Activated CD8-positive, alpha-beta T cell treated with anti-CD3 and anti-CD28 coated beads for 36 hours (primary cell): ENCODE measurements at regions not wholly inside any gene's neighbourhood (a gene's known extent, or its start where the extent isn't known, plus 50 kb on each side); places are given as distances from the start of the nearest gene placed in this dataset.
A peak's percentile ranks its signal among the peaks of the same experiment; 100 is the strongest.

Experiments
- ATAC-seq: fragments of 200-7000 bp; cut with Tn5 transposase; one replicate; pipeline ENCODE4 v1.10.0; 2021; ENCODE audit warnings: mild to moderate bottlenecking, moderate library complexity
- CTCF ChIA-PET: fragments of 350-600 bp; sonication (Branson Sonifier 250); formaldehyde crosslinking; loops from one replicate; lab custom pipeline; 2021; ENCODE audit warnings: antibody characterized with exemption; lab: Charles Lee
- POLR2A ChIA-PET: fragments of 350-600 bp; sonication (Branson Sonifier 250); formaldehyde crosslinking; loops from one replicate; lab custom pipeline; 2021; ENCODE audit warnings: antibody characterized with exemption; lab: Charles Lee
- DNase-seq: peaks from one replicate; pipeline ENCODE4 v3.0.0-alpha.2; 2020
- H3K27ac Mint-ChIP-seq: one replicate; pipeline ENCODE4 v1.8.0; 2021; ENCODE audit warnings: mild to moderate bottlenecking, mixed read lengths
- H3K27me3 Mint-ChIP-seq: one replicate; pipeline ENCODE4 v1.8.0; 2021; ENCODE audit warnings: mixed read lengths
- H3K36me3 Mint-ChIP-seq: one replicate; pipeline ENCODE4 v1.8.0; 2021; ENCODE audit warnings: low read depth, mixed read lengths
- H3K4me1 Mint-ChIP-seq: one replicate; pipeline ENCODE4 v1.8.0; 2021; ENCODE audit warnings: low read depth, mixed read lengths
- H3K4me3 Mint-ChIP-seq: one replicate; pipeline ENCODE4 v1.8.0; 2021; ENCODE audit warnings: mild to moderate bottlenecking, moderate library complexity, mixed read lengths
- H3K9me3 Mint-ChIP-seq: one replicate; pipeline ENCODE4 v1.8.0; 2021; ENCODE audit warnings: mixed read lengths
- CTCF ChIP-seq: fragments of 200-600 bp; IDR thresholded peaks from one replicate; pipeline ENCODE4 v1.8.0; 2022; ENCODE audit warnings: antibody characterized with exemption, mild to moderate bottlenecking
- intact Hi-C: fragments of 100-400 bp; cut with micrococcal nuclease; formaldehyde crosslinking; loops from one replicate; pipeline ENCODE4 v1.10.0; 2022

- no peaks in the 10 kb centered on the region for H3K36me3 Mint-ChIP-seq
- ChIA-PET POLR2A (no interaction called here), CTCF (no interaction called here)
- H3K27ac Mint-ChIP-seq = no peak overlapping the region
- no peak for ATAC-seq
- H3K4me3 Mint-ChIP-seq = no peak overlapping the region
- no peaks in the 10 kb centered on the region for H3K4me1 Mint-ChIP-seq
- H3K27me3 Mint-ChIP-seq = peaks cover 6% of the 10 kb centered on the region
- no peak for TF ChIP-seq CTCF
- H3K9me3 Mint-ChIP-seq = no peaks in the 10 kb centered on the region
- intact Hi-C loops = no loop called here
- no peak for DNase-seq
Observed at GRCh38 chr18:56516789-56517188, 121.6 kb downstream of the TXNL1 start.

GRCh38 chr18:56515522-56515921 is 122.9 kb downstream of the TXNL1 start:
- intact Hi-C loops = no loop called here
- no peak for TF ChIP-seq CTCF
- no peaks in the 10 kb centered on the region for H3K9me3 Mint-ChIP-seq
- H3K4me1 Mint-ChIP-seq = no peaks in the 10 kb centered on the region
- no peak overlapping the region for H3K4me3 Mint-ChIP-seq
- ChIA-PET CTCF (no interaction called here), POLR2A (no interaction called here)
- H3K36me3 Mint-ChIP-seq = no peaks in the 10 kb centered on the region
- ATAC-seq (no peak), DNase-seq (no peak)
- no peak overlapping the region for H3K27ac Mint-ChIP-seq
- H3K27me3 Mint-ChIP-seq = peaks cover 6% of the 10 kb centered on the region

- POLR2A ChIA-PET = no interaction called here
- peaks cover 2% of the 10 kb centered on the region for H3K27me3 Mint-ChIP-seq
- H3K36me3 Mint-ChIP-seq = no peaks in the 10 kb centered on the region
- ATAC-seq (no peak), DNase-seq (no peak)
- H3K4me3 Mint-ChIP-seq = no peak overlapping the region
- TF ChIP-seq CTCF = no peak
- H3K4me1 Mint-ChIP-seq = no peaks in the 10 kb centered on the region
- H3K27ac Mint-ChIP-seq = no peak overlapping the region
- no peaks in the 10 kb centered on the region for H3K9me3 Mint-ChIP-seq
- intact Hi-C loops = no loop called here
- CTCF ChIA-PET = no interaction called here
Observed at GRCh38 chr18:56511996-56512395, 126.4 kb downstream of the TXNL1 start.

GRCh38 chr18:56510108-56510507 is 128.3 kb downstream of the TXNL1 start:
- DNase-seq = no peak
- peaks cover 2% of the 10 kb centered on the region for H3K27me3 Mint-ChIP-seq
- H3K4me3 Mint-ChIP-seq = no peak overlapping the region
- peak; percentile 47 for ATAC-seq
- no peak for TF ChIP-seq CTCF
- no peaks in the 10 kb centered on the region for H3K9me3 Mint-ChIP-seq
- intact Hi-C loops = no loop called here
- ChIA-PET CTCF (interaction anchor here (1.2 kb wide), 1 partner anchor 62 kb away, joined by 3 read pairs; no protein-coding TSS in a partner anchor), POLR2A (no interaction called here)
- no peak overlapping the region for H3K27ac Mint-ChIP-seq
- peaks cover 7% of the 10 kb centered on the region for H3K4me1 Mint-ChIP-seq
- H3K36me3 Mint-ChIP-seq = no peaks in the 10 kb centered on the region

GRCh38 chr18:56509656-56510055 is 128.7 kb downstream of the TXNL1 start:
- ATAC-seq (no peak), DNase-seq (no peak)
- Mint-ChIP-seq H3K36me3 (no peaks in the 10 kb centered on the region), H3K4me1 (peaks cover 9% of the 10 kb centered on the region), H3K27ac (no peak overlapping the region), H3K27me3 (peaks cover 2% of the 10 kb centered on the region), H3K9me3 (no peaks in the 10 kb centered on the region), H3K4me3 (no peak overlapping the region)
- no peak for TF ChIP-seq CTCF
- CTCF ChIA-PET = interaction anchor here (1.2 kb wide), 1 partner anchor 62 kb away, joined by 3 read pairs; no protein-coding TSS in a partner anchor
- POLR2A ChIA-PET = no interaction called here
- intact Hi-C loops = no loop called here
